ENCODE measurements at regions not wholly inside any gene's neighbourhood (a gene's known extent, or its start where the extent isn't known, plus 50 kb on each side); places are given as distances from the start of the nearest gene placed in this dataset.

DNA sequence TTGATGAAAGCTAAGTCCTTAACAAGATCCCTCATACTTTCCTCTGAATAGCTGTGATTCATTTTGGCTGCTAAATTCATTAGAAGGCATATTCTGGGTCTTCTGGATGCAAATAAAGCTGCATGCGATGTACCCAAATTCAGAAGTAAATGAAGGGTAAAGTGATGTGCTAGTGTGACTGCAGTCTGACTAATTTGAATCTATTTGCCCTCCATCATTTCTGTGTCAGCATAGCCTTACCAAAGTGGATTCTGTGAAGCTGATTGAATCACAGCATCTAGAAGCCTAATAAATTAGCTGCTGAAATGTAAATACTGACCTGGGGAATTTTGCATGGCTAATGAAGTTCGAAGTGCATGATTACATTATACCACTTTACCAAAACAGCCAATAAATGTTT, 162.2 kb downstream of the TPH2 start:
- DNase-seq (ENCODE audit: low read depth in 2 of 2) = no peak
- H3K9me3 ChIP-seq (ENCODE audit: control insufficient read depth, insufficient read depth, low read depth, low read length) = no peaks in the 10 kb centered on the region
- H3K4me1 ChIP-seq (ENCODE audit: control insufficient read depth, extremely low read depth, insufficient read depth, low read length) = no peaks in the 10 kb centered on the region
- H3K9ac ChIP-seq (ENCODE audit: insufficient read depth, low read length) = no peak overlapping the region
- H2AFZ ChIP-seq (ENCODE audit: low read length) = no peak overlapping the region
- H3K4me2 ChIP-seq (ENCODE audit: extremely low read depth, insufficient read depth, low read length) = no peak overlapping the region
- H3K27ac ChIP-seq (ENCODE audit: insufficient read depth, low read length) = no peak overlapping the region
- no peaks in the 10 kb centered on the region for H3K36me3 ChIP-seq (ENCODE audit: control insufficient read depth, insufficient read depth, low read length)
- H3K4me3 ChIP-seq (replicated peaks in 1 of 4; ENCODE audit: control extremely low read depth in 1 of 4, insufficient read depth in 1 of 4, low read depth in 3 of 4, low read length in 4 of 4) = no peak overlapping the region
- no peaks in the 10 kb centered on the region for H3K79me2 ChIP-seq (ENCODE audit: control insufficient read depth, insufficient read depth, low read length)
- no peak for TF ChIP-seq EZH2 (IDR thresholded peaks at IDR 0.05; ENCODE audit: low read length, missing control alignments)
- TF ChIP-seq, protein P1, sequence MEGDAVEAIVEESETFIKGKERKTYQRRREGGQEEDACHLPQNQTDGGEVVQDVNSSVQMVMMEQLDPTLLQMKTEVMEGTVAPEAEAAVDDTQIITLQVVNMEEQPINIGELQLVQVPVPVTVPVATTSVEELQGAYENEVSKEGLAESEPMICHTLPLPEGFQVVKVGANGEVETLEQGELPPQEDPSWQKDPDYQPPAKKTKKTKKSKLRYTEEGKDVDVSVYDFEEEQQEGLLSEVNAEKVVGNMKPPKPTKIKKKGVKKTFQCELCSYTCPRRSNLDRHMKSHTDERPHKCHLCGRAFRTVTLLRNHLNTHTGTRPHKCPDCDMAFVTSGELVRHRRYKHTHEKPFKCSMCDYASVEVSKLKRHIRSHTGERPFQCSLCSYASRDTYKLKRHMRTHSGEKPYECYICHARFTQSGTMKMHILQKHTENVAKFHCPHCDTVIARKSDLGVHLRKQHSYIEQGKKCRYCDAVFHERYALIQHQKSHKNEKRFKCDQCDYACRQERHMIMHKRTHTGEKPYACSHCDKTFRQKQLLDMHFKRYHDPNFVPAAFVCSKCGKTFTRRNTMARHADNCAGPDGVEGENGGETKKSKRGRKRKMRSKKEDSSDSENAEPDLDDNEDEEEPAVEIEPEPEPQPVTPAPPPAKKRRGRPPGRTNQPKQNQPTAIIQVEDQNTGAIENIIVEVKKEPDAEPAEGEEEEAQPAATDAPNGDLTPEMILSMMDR (conservative IDR thresholded peaks at IDR 0.05 in 1 of 2, IDR thresholded peaks at IDR 0.05 in 1 of 2; ENCODE audit: low read depth in 1 of 2, low read length in 2 of 2) = no peak
- no peaks in the 10 kb centered on the region for H3K27me3 ChIP-seq (ENCODE audit: control insufficient read depth, insufficient read depth, low read length)
- no peaks in the 10 kb centered on the region for H4K20me1 ChIP-seq (ENCODE audit: control insufficient read depth, extremely low read depth, insufficient read depth, low read length)

GRCh38 chr12:72102150-72102549, 163.5 kb downstream of the TPH2 start:
- H3K27me3 ChIP-seq (ENCODE audit: control insufficient read depth, insufficient read depth, low read length) = no peaks in the 10 kb centered on the region
- TF ChIP-seq EZH2 (IDR thresholded peaks at IDR 0.05; ENCODE audit: low read length, missing control alignments) = no peak
- TF ChIP-seq, protein P1 (conservative IDR thresholded peaks at IDR 0.05 in 1 of 2, IDR thresholded peaks at IDR 0.05 in 1 of 2; ENCODE audit: low read depth in 1 of 2, low read length in 2 of 2) = no peak
- no peaks in the 10 kb centered on the region for H4K20me1 ChIP-seq (ENCODE audit: control insufficient read depth, extremely low read depth, insufficient read depth, low read length)
- H3K27ac ChIP-seq (ENCODE audit: insufficient read depth, low read length) = no peak overlapping the region
- DNase-seq (ENCODE audit: low read depth in 2 of 2) = no peak
- H3K4me2 ChIP-seq (ENCODE audit: extremely low read depth, insufficient read depth, low read length) = no peak overlapping the region
- no peak overlapping the region for H3K4me3 ChIP-seq (replicated peaks in 1 of 4; ENCODE audit: control extremely low read depth in 1 of 4, insufficient read depth in 1 of 4, low read depth in 3 of 4, low read length in 4 of 4)
- no peaks in the 10 kb centered on the region for H3K36me3 ChIP-seq (ENCODE audit: control insufficient read depth, insufficient read depth, low read length)
- no peaks in the 10 kb centered on the region for H3K4me1 ChIP-seq (ENCODE audit: control insufficient read depth, extremely low read depth, insufficient read depth, low read length)
- H3K79me2 ChIP-seq (ENCODE audit: control insufficient read depth, insufficient read depth, low read length) = no peaks in the 10 kb centered on the region
- no peak overlapping the region for H3K9ac ChIP-seq (ENCODE audit: insufficient read depth, low read length)
- no peaks in the 10 kb centered on the region for H3K9me3 ChIP-seq (ENCODE audit: control insufficient read depth, insufficient read depth, low read depth, low read length)
- H2AFZ ChIP-seq (ENCODE audit: low read length) = no peak overlapping the region

DNA sequence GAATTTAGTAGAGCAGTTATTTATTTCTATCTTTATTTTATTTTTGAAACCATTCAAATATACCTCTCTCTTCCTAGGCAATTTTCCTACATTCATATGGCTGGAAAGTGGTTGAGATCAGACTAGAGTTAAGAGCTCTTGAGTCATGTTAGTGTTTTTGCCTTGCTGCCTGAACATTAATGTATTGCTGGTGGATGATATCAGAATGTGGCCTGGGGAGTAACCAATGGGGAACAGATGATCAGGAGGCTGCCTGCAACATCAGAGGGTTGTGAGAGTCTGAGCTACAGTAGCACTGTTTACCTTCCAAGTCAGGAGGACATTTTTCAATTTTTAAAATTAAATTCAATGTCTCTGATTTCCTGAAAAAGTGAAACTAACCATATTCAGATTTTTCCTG, 166.3 kb upstream of the TRHDE start:
- no peaks in the 10 kb centered on the region for H3K27me3 ChIP-seq (ENCODE audit: control insufficient read depth, insufficient read depth, low read length)
- no peaks in the 10 kb centered on the region for H3K9me3 ChIP-seq (ENCODE audit: control insufficient read depth, insufficient read depth, low read depth, low read length)
- DNase-seq (ENCODE audit: low read depth in 2 of 2) = no peak
- no peaks in the 10 kb centered on the region for H3K4me1 ChIP-seq (ENCODE audit: control insufficient read depth, extremely low read depth, insufficient read depth, low read length)
- H3K4me2 ChIP-seq (ENCODE audit: extremely low read depth, insufficient read depth, low read length) = no peak overlapping the region
- TF ChIP-seq, protein P1 (conservative IDR thresholded peaks at IDR 0.05 in 1 of 2, IDR thresholded peaks at IDR 0.05 in 1 of 2; ENCODE audit: low read depth in 1 of 2, low read length in 2 of 2) = no peak
- TF ChIP-seq EZH2 (IDR thresholded peaks at IDR 0.05; ENCODE audit: low read length, missing control alignments) = no peak
- H3K27ac ChIP-seq (ENCODE audit: insufficient read depth, low read length) = no peak overlapping the region
- H3K79me2 ChIP-seq (ENCODE audit: control insufficient read depth, insufficient read depth, low read length) = no peaks in the 10 kb centered on the region
- no peak overlapping the region for H2AFZ ChIP-seq (ENCODE audit: low read length)
- H4K20me1 ChIP-seq (ENCODE audit: control insufficient read depth, extremely low read depth, insufficient read depth, low read length) = no peaks in the 10 kb centered on the region
- H3K9ac ChIP-seq (ENCODE audit: insufficient read depth, low read length) = no peak overlapping the region
- no peaks in the 10 kb centered on the region for H3K36me3 ChIP-seq (ENCODE audit: control insufficient read depth, insufficient read depth, low read length)
- no peak overlapping the region for H3K4me3 ChIP-seq (replicated peaks in 1 of 4; ENCODE audit: control extremely low read depth in 1 of 4, insufficient read depth in 1 of 4, low read depth in 3 of 4, low read length in 4 of 4)

Measured in fibroblast of lung (primary cell).